ENCODE measurements at regions not wholly inside any gene's neighbourhood (a gene's known extent, or its start where the extent isn't known, plus 50 kb on each side); places are given as distances from the start of the nearest gene placed in this dataset.
"Not testable (repeated sequence)": the region's sequence is repeated elsewhere in the genome, so short reads cannot be mapped to it uniquely, and the experiment has no call there.

GRCh38 chr21:6060054-6060681 lies 4461.2 kb upstream of the TPTE start:
- not testable (repeated sequence) for DNase-seq (ENCODE audit: low spot score)

DNA sequence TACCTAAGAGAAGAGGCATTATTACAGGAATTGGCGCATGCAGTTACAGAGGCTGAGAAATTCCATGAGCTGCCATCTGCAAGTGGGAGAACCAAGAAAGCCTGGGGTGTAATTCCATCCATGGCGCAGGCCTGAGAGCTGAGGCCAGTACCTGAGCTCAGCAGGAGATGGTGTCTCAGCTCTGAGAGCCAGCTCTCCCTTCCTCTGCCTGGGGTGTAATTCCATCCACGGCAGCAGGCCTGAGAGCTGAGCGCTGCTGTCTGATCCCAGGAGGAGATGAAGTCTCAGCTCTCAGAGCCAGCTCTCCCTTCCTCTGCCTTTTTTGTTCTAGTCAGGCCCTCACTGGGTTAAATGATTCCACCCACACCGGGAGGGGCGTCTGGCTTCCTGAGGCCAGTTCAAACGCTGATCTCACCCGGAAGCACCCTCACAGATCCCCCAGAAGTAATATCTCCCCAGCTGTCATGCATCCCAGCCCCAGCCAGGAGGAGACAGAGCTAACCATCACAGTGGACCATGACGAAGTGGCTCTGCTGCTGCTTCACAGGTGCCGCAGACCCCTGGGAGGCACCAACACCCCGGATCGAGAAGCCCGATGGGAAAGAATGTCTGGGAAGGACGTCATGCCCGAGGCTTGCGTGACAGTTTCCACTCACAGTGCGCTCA lies 4454.9 kb upstream of the TPTE start:
- not testable (repeated sequence) for DNase-seq (ENCODE audit: low spot score)

DNA sequence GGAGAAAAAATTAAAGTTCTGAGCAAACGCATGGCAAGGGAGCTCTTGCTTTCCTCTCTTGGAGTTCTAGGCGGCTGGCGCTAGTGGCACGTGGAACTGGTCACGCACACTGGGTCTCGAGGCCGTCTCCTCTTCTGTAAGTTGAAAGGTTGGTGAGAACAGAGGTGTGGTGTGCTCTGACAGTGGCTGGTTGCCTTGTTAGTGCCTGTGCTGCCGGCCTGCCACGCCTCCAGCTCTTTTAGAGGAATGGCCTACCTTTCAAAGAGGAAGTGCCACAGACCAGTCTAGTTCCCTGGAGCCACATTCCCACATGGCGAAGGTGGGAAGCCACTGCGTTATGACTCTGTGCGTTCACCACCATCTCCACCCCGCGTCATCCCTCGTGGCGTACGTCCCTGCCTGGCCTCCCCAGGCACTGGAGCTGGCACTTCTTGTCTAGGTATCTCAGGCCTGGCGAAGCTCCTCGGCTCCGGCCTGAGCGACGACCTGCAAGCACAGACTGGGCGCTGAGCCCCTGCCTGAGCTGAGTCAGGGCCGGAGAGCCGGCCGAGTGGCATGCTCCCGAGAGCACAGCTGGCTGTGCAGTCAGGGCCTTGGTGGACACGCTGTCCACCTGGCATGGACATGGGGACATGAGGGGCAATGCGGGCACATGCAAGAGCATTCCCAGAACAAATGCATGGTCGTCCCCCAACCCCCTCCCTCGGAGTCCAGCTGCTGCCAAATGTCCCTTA lies 4453.1 kb upstream of the TPTE start:
- not testable (repeated sequence) for DNase-seq (ENCODE audit: low spot score)

DNA sequence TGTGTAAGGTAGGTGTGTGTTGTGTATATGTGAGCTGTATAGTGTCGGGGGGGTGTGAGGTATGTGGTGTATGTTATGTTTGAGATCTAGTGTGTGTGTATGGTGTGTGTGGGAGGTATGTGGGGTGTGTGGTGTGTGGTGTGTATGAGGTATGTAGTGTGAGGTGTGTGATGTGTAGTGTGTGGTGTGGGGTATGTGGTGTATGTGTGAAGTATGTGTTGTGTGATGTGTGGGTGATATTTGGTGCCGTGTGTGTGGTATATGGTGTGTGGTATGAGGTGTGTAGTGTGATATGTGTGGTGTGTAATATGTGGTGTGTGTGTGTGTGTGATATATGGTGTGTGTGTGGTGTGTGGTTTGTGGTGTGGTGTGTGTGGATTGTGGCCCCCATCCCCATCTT lies 4451.2 kb upstream of the TPTE start:
- not testable (repeated sequence) for DNase-seq (ENCODE audit: low spot score)

- not testable (repeated sequence) for DNase-seq (ENCODE audit: low spot score)
These were observed 4448.7 kb upstream of the TPTE start for GRCh38 chr21:6072691-6073090.

DNA sequence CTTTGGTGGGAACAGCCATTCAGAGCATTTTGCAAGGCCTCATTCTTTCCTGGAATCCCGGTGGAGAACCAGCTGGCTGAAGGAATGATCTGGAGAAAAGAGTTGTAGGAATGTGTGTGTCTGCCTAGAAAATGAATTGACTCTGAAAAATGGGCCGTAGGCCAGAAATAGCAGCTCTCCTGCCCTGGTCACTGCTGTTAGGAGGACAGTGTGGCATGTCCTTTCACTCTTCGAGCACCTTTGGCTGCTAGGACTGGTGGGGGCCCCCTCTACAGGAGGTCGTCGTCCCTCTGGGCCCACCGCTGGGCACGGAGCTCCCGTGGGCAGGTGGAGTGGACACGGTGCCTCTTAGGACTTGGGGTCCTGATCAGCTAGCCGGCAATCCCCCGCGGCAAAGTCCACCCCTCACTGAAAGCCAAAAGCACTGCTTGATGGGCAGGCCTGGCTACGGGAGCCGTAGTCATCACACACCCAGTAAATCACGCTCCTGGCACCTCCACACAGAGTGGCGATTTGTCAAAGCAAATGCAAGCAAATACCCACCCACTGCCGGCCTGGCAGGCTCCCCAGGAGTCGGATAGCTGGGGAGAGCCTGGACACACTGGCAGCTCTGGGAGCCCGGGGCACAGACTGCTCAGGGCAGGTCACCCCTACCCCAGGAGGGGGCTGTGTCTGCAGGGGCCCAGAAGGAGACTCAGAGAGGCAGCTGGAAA lies 4447.2 kb upstream of the TPTE start:
- not testable (repeated sequence) for DNase-seq (ENCODE audit: low spot score)

DNA sequence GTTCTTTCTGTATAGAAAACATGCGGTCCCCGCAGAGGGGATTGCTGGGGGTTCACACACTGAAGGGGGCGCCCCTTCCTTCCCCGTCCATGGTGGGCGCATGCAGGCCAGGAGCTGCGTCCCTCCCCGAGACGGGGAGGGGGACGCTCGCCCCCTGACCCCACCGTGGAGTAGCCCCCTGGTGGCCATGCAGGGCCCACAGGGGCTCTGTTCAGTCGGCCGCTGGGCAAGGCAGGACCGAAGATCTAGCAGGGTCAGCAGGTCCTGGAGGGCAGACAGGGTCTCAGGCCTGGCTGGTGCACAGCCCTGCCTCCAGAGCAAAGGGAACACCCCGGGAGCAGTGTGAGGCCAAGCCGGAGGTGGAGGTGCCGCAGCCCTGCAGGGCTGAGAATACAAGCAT lies 4446.4 kb upstream of the TPTE start:
- DNase-seq (ENCODE audit: low spot score): not testable (repeated sequence)

GRCh38 chr21:6075627-6076208 lies 4445.7 kb upstream of the TPTE start:
- DNase-seq (ENCODE audit: low spot score): not testable (repeated sequence)

DNA sequence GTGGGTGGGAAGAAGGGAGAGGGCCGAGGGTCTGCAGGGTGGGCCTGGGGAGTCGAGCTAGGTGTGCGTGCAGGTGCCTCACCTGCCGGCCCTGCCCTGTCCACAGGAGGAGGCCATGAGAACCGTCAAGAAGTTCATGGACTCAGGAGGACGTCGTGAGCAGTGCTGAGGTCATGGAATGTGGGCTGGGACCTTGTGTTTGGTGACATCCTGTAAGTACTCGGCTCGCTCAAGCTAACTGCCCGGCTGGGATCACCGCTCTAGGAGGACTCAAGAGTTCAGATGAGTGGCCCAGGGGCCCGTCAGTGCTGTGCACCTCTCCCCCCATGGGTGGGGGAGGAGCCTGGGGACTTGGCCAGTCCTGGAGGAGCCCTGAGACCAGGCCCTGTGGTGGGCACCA lies 4444.0 kb upstream of the TPTE start:
- not testable (repeated sequence) for DNase-seq (ENCODE audit: low spot score)

DNA sequence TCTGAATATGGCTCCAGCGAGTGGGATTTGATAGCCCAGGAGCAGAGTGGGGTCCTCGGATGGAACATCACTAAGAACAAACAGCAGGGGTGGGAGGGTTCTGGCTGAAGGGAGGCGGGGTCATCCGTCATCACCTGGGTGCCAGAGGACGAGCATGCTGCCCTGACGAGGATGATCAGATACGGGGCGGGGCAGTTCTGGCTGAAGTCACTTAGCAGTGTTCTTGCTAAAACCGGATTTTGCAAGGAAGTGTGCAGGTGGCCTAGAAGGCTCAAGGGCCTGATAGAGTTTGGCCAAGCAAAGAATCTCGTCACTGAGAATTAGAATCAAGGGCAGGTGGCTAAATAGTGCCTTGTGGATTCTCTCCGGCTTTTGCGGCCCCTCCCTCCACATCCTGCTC lies 4442.5 kb upstream of the TPTE start:
- not testable (repeated sequence) for DNase-seq (ENCODE audit: low spot score)

GRCh38 chr21:6080941-6081655 lies 4440.3 kb upstream of the TPTE start:
- DNase-seq (ENCODE audit: low spot score): not testable (repeated sequence)

GRCh38 chr21:6082166-6082565 lies 4439.2 kb upstream of the TPTE start:
- DNase-seq (ENCODE audit: low spot score): not testable (repeated sequence)

GRCh38 chr21:6083574-6084120 lies 4437.7 kb upstream of the TPTE start:
- DNase-seq (ENCODE audit: low spot score): not testable (repeated sequence)

DNA sequence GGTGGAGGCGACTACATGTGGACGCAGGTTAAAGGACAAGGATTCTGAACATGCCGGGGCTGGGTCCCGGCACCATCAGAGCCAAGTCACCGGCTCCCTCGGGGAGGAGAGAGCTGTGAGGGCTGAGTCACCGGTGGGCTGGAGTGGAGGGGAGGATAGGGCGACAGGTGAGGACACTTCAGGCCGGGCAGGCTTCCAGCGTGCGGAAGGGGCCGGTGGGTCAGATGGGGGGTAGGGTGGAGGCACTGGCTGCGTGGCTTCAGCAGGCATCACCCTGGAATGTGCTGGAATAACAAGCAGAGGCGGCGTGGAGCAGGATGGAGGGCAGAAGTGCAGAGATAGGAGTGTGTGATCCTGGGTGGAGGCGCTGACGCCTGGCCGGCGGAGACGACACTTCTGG lies 4435.3 kb upstream of the TPTE start:
- DNase-seq (ENCODE audit: low spot score): not testable (repeated sequence)

DNA sequence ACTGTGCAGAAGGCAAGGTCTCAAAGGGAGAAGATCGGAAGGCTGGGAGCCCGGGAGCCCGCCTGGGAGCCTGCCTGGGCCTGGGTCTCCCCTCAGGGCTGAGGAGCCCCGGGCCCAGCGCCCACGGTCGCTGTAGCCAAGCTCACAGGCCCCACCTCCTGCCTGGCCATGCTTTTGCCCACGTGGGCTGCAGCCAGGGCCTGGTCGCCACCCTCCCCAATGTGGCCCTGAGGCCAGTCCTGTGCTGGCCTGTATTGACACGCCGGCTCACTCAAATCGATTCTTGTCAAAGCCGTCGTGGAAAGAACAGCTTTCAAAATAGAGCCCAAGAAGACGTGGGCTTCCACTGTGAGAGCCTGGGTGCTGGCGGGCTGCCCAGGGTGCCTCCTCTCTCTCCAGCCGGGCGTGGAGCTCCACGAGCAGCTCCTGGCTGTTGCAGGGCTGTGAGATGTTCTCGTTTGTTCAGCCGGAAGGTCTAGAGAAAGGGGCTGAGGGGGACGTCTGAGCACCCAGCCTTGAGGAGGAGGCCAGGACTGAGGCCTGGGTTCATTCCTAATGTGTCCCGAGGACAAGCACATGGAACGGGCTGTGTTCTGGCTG lies 4433.7 kb upstream of the TPTE start:
- DNase-seq (ENCODE audit: low spot score): not testable (repeated sequence)

DNA sequence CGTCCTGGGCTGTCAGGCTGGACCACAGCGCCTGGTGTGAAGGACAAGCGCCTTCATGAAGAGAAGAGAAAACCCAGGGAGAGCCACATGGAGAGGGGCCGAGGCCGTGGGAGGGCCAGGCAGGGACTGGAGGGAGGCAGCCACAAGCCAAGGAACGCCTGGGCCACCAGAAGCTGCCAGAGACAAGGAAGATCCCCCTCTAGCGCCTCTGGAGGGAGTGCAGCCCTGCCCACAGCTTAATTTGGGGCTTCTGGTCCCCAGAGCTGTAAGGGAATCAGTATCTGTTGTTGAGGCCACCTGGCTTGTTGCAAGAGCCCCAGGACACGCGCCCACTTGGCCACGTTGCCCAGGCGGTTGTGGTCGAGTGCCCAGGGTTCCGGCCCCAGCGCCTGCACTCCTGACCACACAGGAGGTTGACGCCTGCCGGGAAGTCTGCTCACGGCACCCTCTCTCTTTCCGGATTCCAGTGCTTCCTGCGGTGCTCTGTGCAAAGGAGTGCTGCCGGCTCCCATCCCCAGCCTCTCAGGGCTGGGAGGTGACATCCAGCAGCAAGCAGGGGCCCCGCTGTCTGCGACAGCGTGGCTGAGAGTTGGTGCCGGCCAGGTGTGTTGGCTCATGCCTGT lies 4431.0 kb upstream of the TPTE start:
- DNase-seq (ENCODE audit: low spot score): not testable (repeated sequence)

GRCh38 chr21:6091335-6092027 lies 4429.9 kb upstream of the TPTE start:
- DNase-seq (ENCODE audit: low spot score): not testable (repeated sequence)

- not testable (repeated sequence) for DNase-seq (ENCODE audit: low spot score)
These were observed 4429.0 kb upstream of the TPTE start for GRCh38 chr21:6092401-6092800.

DNA sequence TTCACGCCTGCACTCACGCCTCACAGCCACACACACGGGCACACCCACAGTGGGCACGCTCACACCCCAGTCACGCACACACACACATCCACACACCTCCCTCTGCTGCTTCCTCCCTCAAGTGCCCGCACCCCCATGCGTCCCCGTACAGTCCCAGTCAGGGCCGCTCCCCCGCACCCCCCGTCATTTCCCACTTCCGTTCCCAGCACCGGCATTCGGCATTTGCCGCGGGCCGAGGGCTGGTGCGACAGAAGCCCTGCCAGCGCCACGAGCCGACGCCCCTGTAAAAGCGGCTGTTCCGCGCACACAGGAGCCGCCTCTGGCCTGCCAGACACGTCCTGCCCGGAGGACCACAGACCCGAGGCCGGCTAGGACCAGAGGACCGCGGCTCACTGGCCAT lies 4428.0 kb upstream of the TPTE start:
- DNase-seq (ENCODE audit: low spot score): not testable (repeated sequence)

Data from left forelimb (tissue), 1 donor.